ENCODE measurements at regions not wholly inside any gene's neighbourhood (a gene's known extent, or its start where the extent isn't known, plus 50 kb on each side); places are given as distances from the start of the nearest gene placed in this dataset.

GRCh38 chr9:126052791-126053190, 273.8 kb upstream of the MVB12B start (continued):
- TF ChIP-seq ZNF462 (CRISPR knock-in tag; IDR thresholded peaks at IDR 0.05) (no peak), EZH2phosphoT487 (IDR thresholded peaks at IDR 0.05; ENCODE audit: unreplicated experiment) (no peak), EZH2 (IDR thresholded peaks at IDR 0.05; ENCODE audit: low read depth, unreplicated experiment) (no peak), CTCF (conservative IDR thresholded peaks at IDR 0.05; ENCODE audit: low read depth in 2 of 2) (no peak), POLR2AphosphoS5 (IDR thresholded peaks at IDR 0.05; ENCODE audit: low read depth) (no peak), NANOG (IDR thresholded peaks at IDR 0.05; ENCODE audit: borderline replicate concordance) (no peak), ETS1 (IDR thresholded peaks at IDR 0.05) (no peak), CREB1 (CRISPR knock-in tag; IDR thresholded peaks at IDR 0.05; ENCODE audit: low read depth) (no peak), ZNF114 (CRISPR knock-in tag; IDR thresholded peaks at IDR 0.05) (no peak), STAT1 (IDR thresholded peaks at IDR 0.05; ENCODE audit: unreplicated experiment) (no peak), ZNF331 (CRISPR knock-in tag; IDR thresholded peaks at IDR 0.05; ENCODE audit: low read depth) (no peak)

Data from GM23338 (cell line).